ENCODE measurements at regions not wholly inside any gene's neighbourhood (a gene's known extent, or its start where the extent isn't known, plus 50 kb on each side); places are given as distances from the start of the nearest gene placed in this dataset.

DNA sequence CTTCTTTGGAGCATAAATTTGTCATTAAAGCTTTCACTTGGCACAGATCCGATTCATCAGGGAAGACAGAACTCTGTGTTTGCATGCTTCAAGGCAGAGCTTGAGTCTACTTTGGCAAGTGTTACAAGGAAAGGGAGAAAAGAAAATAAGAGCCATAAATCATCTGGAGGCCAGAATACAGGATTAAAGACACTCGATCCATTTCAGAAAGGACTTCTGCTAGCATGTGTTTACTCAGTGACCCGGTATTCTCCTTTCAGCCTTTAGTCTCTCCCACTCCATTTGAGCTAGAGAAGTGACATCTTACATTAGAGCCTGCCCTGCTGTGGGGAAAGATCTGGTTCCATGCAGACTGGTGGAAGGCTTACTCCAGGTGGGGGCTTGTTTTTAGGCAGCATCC lies 306.4 kb downstream of the KLF5 start:
- no peak overlapping the region for H3K4me3 ChIP-seq (ENCODE audit: low read length)
- H3K36me3 ChIP-seq (ENCODE audit: insufficient read depth, low read length), result no peaks in the 10 kb centered on the region
- no peaks in the 10 kb centered on the region for H3K4me1 ChIP-seq (ENCODE audit: insufficient read depth, low read length)
- no peak overlapping the region for H3K9ac ChIP-seq (ENCODE audit: low read depth, low read length)
- no peaks in the 10 kb centered on the region for H3K27me3 ChIP-seq (ENCODE audit: insufficient read depth, low read length)
- 90% methylated on average over 3 of the region's 3 CpGs for WGBS
- no peaks in the 10 kb centered on the region for H3K9me3 ChIP-seq (ENCODE audit: insufficient read depth, low read depth, low read length)
- H3K27ac ChIP-seq (ENCODE audit: low read depth, low read length), result no peak overlapping the region

DNA sequence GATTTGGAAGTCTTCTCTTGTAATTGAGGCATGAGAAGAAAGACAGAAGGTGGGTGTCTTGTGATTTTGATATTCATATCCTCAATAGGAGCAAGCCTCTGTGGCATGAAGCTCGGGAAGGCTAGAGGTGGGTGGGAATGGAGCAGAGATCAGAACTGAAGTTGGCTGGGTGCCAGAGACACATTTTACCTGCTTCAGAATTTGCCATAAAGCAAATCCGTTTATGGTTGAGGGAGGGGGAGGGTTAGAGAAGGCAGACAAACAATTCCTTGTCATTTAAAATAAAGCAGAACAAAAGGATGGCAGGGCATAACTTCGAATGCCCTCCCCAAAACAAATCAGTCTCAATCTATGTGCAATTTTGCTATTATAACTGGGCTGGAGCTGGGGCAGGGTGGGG lies 305.9 kb downstream of the KLF5 start:
- H3K27ac ChIP-seq (ENCODE audit: low read depth, low read length), result no peak overlapping the region
- WGBS, result 76% methylated on average over 3 of the region's 3 CpGs
- H3K9me3 ChIP-seq (ENCODE audit: insufficient read depth, low read depth, low read length), result no peaks in the 10 kb centered on the region
- H3K9ac ChIP-seq (ENCODE audit: low read depth, low read length), result no peak overlapping the region
- no peak overlapping the region for H3K4me3 ChIP-seq (ENCODE audit: low read length)
- H3K4me1 ChIP-seq (ENCODE audit: insufficient read depth, low read length), result no peaks in the 10 kb centered on the region
- H3K27me3 ChIP-seq (ENCODE audit: insufficient read depth, low read length), result no peaks in the 10 kb centered on the region
- no peaks in the 10 kb centered on the region for H3K36me3 ChIP-seq (ENCODE audit: insufficient read depth, low read length)

DNA sequence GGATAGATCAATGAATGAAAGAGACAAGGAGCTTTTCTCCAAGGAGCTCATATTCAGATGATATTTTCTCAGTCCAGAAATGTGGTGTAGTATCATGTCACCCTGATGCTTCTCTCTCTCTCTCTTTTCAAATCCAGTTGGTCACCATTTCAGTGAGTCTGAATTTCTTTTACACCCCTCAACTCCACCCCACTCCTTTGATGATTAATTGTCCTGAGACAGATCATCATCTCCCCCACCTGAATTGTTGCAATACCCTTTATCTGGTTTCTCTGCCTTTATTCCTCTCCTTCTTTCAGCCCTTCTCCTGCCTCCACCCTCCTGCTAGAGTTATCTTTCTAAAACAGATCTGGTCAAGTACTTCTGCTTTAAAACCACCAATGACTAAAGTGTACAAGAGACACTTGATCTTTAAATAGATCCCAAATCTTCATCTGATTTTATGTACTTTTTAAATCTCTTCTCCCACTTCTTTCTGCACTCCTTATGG lies 299.8 kb downstream of the KLF5 start:
- Histone ChIP-seq H3K27ac (ENCODE audit: low read depth, low read length) (no peak overlapping the region), H3K4me3 (ENCODE audit: low read length) (no peak overlapping the region), H3K9ac (ENCODE audit: low read depth, low read length) (no peak overlapping the region), H3K9me3 (ENCODE audit: insufficient read depth, low read depth, low read length) (no peaks in the 10 kb centered on the region), H3K4me1 (ENCODE audit: insufficient read depth, low read length) (no peaks in the 10 kb centered on the region), H3K27me3 (ENCODE audit: insufficient read depth, low read length) (no peaks in the 10 kb centered on the region), H3K36me3 (ENCODE audit: insufficient read depth, low read length) (no peaks in the 10 kb centered on the region)

DNA sequence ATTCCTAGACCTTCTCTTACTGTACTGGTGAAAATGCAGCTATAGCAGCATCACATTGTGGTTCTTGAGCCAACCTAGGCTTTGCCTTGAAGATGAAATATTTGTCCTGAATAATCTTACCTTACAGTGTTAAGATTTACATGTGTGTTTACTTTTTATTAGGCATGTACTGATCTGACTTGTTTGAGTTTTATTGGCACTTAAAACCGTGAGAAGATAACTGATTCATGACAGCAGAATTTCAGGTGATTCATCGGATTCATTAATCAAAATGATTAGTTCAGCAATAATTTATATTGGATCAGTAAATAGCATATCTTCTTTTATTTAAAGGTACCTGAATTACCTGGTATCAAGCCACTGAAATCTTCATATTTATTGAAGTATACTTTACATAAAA lies 296.3 kb downstream of the KLF5 start:
- WGBS, result 85% methylated on average over 2 of the region's 2 CpGs
- H3K36me3 ChIP-seq (ENCODE audit: insufficient read depth, low read length), result no peaks in the 10 kb centered on the region

DNA sequence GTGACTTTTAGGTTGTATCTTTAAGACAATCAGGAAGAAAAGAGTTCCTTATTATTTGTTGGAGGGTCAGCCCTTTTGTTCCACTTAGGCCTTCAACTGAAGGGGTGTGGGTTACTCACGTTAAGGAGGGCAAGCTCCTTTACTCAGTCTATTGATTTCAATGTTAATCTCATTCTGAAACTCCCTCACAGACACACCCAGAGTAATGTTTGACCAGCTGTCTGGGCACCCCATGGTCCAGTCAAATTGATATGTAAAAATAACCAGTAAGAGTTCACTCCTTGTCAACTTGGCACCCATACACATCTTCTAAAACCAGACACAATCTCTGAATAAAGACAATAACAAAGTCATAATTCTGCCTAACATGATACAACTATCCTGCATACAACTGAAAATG lies 292.9 kb downstream of the KLF5 start:
- no peak overlapping the region for H3K4me3 ChIP-seq (ENCODE audit: low read length)
- no peak overlapping the region for H3K9ac ChIP-seq (ENCODE audit: low read depth, low read length)
- no peaks in the 10 kb centered on the region for H3K36me3 ChIP-seq (ENCODE audit: insufficient read depth, low read length)
- no peak overlapping the region for H3K27ac ChIP-seq (ENCODE audit: low read depth, low read length)
- no peaks in the 10 kb centered on the region for H3K9me3 ChIP-seq (ENCODE audit: insufficient read depth, low read depth, low read length)
- 82% methylated on average over 1 of the region's 1 CpG for WGBS
- no peaks in the 10 kb centered on the region for H3K27me3 ChIP-seq (ENCODE audit: insufficient read depth, low read length)
- no peaks in the 10 kb centered on the region for H3K4me1 ChIP-seq (ENCODE audit: insufficient read depth, low read length)

More for the DNA sequence above, 296.3 kb downstream of the KLF5 start:
- no peaks in the 10 kb centered on the region for H3K4me1 ChIP-seq (ENCODE audit: insufficient read depth, low read length)
- H3K4me3 ChIP-seq (ENCODE audit: low read length), result no peak overlapping the region
- H3K9ac ChIP-seq (ENCODE audit: low read depth, low read length), result no peak overlapping the region
- no peaks in the 10 kb centered on the region for H3K9me3 ChIP-seq (ENCODE audit: insufficient read depth, low read depth, low read length)
- no peaks in the 10 kb centered on the region for H3K27me3 ChIP-seq (ENCODE audit: insufficient read depth, low read length)
- H3K27ac ChIP-seq (ENCODE audit: low read depth, low read length), result no peak overlapping the region

DNA sequence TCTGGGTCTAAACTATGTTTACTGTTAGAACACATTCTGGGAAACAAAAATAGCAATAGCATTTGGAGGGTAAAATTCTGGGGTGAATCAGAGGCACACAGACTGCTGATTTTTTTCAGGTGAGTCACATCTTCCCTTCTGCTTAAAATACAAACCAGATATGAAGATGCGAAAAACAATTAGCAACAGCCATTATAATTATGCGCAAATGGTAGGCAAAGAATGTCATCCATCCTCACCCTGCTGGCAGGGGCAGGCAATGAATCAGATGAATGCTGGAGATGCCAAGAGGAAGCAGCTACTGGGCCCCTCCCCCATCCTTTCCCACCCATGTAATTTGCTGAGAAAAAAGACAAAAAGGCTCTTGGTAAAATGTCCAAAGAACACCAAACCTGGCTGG lies 282.9 kb downstream of the KLF5 start:
- Histone ChIP-seq H3K27ac (ENCODE audit: low read depth, low read length) (no peak overlapping the region; the same call in 1 of the 2 replicates), H3K9ac (ENCODE audit: low read depth, low read length) (no peak overlapping the region)

DNA sequence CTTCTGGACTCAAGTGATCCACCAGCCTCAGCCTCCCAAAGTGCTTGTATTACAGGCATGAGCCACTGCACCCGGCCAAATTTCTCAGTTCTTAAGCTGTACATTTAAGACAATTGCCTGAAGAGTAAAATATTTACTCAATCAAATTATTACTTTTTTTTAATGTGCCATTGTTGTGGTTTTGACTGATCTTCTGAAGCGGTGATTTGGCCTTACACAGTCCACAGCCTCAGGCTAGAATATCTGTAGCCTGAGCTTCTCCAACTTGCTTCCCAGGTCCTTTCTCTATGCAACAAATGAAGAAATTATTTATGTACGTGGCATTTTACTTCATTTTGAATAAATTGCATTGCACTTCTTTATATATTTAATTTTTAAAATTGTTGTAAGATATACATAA lies 281.3 kb downstream of the KLF5 start:
- 83% methylated on average over 2 of the region's 3 CpGs for WGBS
- H3K4me3 ChIP-seq (ENCODE audit: low read length), result no peak overlapping the region
- no peaks in the 10 kb centered on the region for H3K36me3 ChIP-seq (ENCODE audit: insufficient read depth, low read length)
- peaks cover 7% of the 10 kb centered on the region; the same call in 1 of the 2 replicates for H3K4me1 ChIP-seq (ENCODE audit: insufficient read depth, low read length)
- H3K9me3 ChIP-seq (ENCODE audit: insufficient read depth, low read depth, low read length), result no peaks in the 10 kb centered on the region
- H3K9ac ChIP-seq (ENCODE audit: low read depth, low read length), result no peak overlapping the region
- no peaks in the 10 kb centered on the region for H3K27me3 ChIP-seq (ENCODE audit: insufficient read depth, low read length)
- H3K27ac ChIP-seq (ENCODE audit: low read depth, low read length), result no peak overlapping the region

More for the DNA sequence above, 282.9 kb downstream of the KLF5 start:
- Histone ChIP-seq H3K27me3 (ENCODE audit: insufficient read depth, low read length) (no peaks in the 10 kb centered on the region), H3K4me3 (ENCODE audit: low read length) (no peak overlapping the region), H3K4me1 (ENCODE audit: insufficient read depth, low read length) (peaks cover 7% of the 10 kb centered on the region; the same call in 1 of the 2 replicates), H3K9me3 (ENCODE audit: insufficient read depth, low read depth, low read length) (no peaks in the 10 kb centered on the region), H3K36me3 (ENCODE audit: insufficient read depth, low read length) (no peaks in the 10 kb centered on the region)
- WGBS, result 97% methylated on average over 2 of the region's 2 CpGs

DNA sequence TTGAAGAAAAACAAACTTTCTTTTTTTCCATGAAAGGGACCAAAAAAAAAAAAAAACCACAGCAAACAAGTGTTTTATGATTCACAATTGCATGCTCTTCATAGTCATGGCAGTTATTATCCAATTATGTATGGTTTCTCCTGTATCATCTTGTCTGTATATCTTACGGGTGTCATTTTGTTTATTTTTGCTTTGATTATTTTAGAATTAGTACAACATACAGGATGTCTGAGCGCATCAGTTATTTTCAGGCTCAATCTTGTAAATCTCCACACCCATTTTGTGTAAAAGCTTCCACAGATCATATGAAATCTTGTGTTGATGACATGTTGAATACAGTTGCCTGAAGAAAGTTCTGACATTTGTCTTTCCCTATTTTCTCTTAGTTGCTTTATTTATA lies 280.3 kb downstream of the KLF5 start:
- Histone ChIP-seq H3K27ac (ENCODE audit: low read depth, low read length) (no peak overlapping the region), H3K27me3 (ENCODE audit: insufficient read depth, low read length) (no peaks in the 10 kb centered on the region), H3K36me3 (ENCODE audit: insufficient read depth, low read length) (no peaks in the 10 kb centered on the region), H3K4me3 (ENCODE audit: low read length) (no peak overlapping the region), H3K9ac (ENCODE audit: low read depth, low read length) (no peak overlapping the region), H3K9me3 (ENCODE audit: insufficient read depth, low read depth, low read length) (no peaks in the 10 kb centered on the region), H3K4me1 (ENCODE audit: insufficient read depth, low read length) (peaks cover 7% of the 10 kb centered on the region; the same call in 1 of the 2 replicates)
- WGBS, result 83% methylated on average over 1 of the region's 2 CpGs

DNA sequence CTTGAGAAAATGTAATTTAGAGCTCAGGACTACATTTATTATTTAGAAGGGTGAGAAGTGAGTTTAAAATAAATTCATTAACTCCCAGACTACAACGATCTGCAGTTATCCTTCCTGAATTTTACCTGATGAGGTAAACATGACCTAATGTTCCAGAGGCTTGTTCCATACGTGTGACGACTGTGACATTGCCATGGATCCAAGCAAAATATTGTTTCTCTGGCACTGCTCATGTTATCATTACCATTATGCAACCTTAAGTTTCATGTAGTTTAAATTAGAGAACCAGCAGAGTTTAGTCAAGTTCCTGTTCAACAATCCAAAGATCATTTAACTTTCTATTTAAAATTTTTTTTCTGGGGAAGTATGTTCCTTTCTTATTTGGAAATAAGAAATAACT lies 279.6 kb downstream of the KLF5 start:
- 94% methylated on average over 3 of the region's 3 CpGs for WGBS
- no peaks in the 10 kb centered on the region for H3K36me3 ChIP-seq (ENCODE audit: insufficient read depth, low read length)
- H3K27me3 ChIP-seq (ENCODE audit: insufficient read depth, low read length), result no peaks in the 10 kb centered on the region
- H3K27ac ChIP-seq (ENCODE audit: low read depth, low read length), result no peak overlapping the region
- peaks cover 7% of the 10 kb centered on the region; the same call in 1 of the 2 replicates for H3K4me1 ChIP-seq (ENCODE audit: insufficient read depth, low read length)
- no peak overlapping the region for H3K4me3 ChIP-seq (ENCODE audit: low read length)
- H3K9ac ChIP-seq (ENCODE audit: low read depth, low read length), result no peak overlapping the region
- no peaks in the 10 kb centered on the region for H3K9me3 ChIP-seq (ENCODE audit: insufficient read depth, low read depth, low read length)

DNA sequence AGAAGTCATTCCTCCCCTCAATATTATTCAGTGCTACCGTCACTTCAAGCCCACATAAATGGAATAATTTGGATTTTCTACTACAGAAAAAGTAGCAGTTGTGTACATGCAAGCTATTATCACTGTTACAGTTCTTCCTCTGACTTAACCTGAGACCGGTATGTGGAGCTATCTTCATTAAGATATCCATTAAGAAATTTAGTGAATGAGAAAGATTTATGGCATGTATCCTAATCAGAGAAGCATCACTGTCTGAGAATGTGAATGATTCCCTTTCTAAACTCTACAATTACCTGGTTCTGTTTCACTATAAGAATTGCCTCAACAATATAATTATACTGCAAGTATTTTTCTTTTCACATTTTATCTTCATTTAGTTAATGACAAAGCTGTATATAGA lies 278.7 kb downstream of the KLF5 start:
- Histone ChIP-seq H3K4me1 (ENCODE audit: insufficient read depth, low read length) (peaks cover 6% of the 10 kb centered on the region; the same call in 1 of the 2 replicates), H3K36me3 (ENCODE audit: insufficient read depth, low read length) (no peaks in the 10 kb centered on the region), H3K27ac (ENCODE audit: low read depth, low read length) (no peak overlapping the region), H3K9ac (ENCODE audit: low read depth, low read length) (no peak overlapping the region), H3K9me3 (ENCODE audit: insufficient read depth, low read depth, low read length) (no peaks in the 10 kb centered on the region), H3K27me3 (ENCODE audit: insufficient read depth, low read length) (no peaks in the 10 kb centered on the region), H3K4me3 (ENCODE audit: low read length) (no peak overlapping the region)
- no CpG with 5 or more reads among the region's 2 CpGs for WGBS

DNA sequence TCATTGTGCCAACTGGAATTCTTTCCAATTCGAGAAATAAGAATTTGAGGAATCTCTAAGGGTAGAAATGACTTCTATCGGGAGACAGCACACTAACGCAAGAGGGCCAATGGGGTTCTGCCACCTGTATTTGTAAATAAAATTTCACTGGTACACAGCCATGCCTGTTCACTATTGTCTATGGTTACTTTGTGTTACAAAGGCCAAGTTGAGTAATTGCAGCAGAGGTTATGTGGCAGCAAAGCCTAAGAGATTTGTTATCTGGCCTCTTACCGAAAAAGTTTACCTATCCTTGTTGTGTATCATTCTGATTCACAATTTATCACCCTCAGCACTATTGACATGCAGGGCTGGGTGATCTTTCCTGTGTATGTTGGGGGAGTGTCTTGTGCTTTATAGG lies 278.0 kb downstream of the KLF5 start:
- Histone ChIP-seq H3K36me3 (ENCODE audit: insufficient read depth, low read length) (no peaks in the 10 kb centered on the region), H3K27ac (ENCODE audit: low read depth, low read length) (no peak overlapping the region), H3K4me3 (ENCODE audit: low read length) (no peak overlapping the region), H3K27me3 (ENCODE audit: insufficient read depth, low read length) (no peaks in the 10 kb centered on the region), H3K9me3 (ENCODE audit: insufficient read depth, low read depth, low read length) (no peaks in the 10 kb centered on the region), H3K4me1 (ENCODE audit: insufficient read depth, low read length) (no peaks in the 10 kb centered on the region), H3K9ac (ENCODE audit: low read depth, low read length) (no peak overlapping the region)
- 96% methylated on average over 4 of the region's 4 CpGs for WGBS

DNA sequence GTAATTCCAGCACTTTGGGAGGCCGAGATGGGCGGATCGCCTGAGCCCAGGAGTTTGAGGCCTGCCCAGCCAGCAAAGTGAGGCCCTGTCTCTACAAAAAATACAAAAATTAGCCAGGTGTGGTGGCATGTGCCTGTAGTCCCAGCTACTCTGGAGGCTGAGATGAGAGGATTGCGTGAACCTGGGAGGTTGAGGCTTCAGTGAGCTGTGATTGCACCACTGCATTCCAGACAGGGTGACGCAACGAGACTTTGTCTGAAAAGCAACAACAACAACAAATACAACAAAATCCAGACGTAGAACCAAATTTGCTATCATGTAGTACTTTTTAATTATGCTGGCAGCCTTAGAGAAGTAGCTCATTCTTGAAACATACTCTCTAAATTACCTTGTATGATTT lies 277.1 kb downstream of the KLF5 start:
- Histone ChIP-seq H3K9ac (ENCODE audit: low read depth, low read length) (no peak overlapping the region), H3K27ac (ENCODE audit: low read depth, low read length) (no peak overlapping the region), H3K27me3 (ENCODE audit: insufficient read depth, low read length) (no peaks in the 10 kb centered on the region), H3K36me3 (ENCODE audit: insufficient read depth, low read length) (no peaks in the 10 kb centered on the region), H3K4me1 (ENCODE audit: insufficient read depth, low read length) (no peaks in the 10 kb centered on the region), H3K4me3 (ENCODE audit: low read length) (no peak overlapping the region), H3K9me3 (ENCODE audit: insufficient read depth, low read depth, low read length) (no peaks in the 10 kb centered on the region)
- WGBS, result 95% methylated on average over 4 of the region's 7 CpGs

All from HUES64 (cell line).